AG09309 (cell line): ENCODE measurements at regions not wholly inside any gene's neighbourhood (a gene's known extent, or its start where the extent isn't known, plus 50 kb on each side); places are given as distances from the start of the nearest gene placed in this dataset.

ENCODE experiments used
- DNase-seq: peaks from one replicate; pipeline ENCODE4 v3.0.0-alpha.2; 2010; ENCODE audit warnings: low read depth
- H3K4me3 ChIP-seq: 2 replicates; pipeline ENCODE4 v1.5.1; 2011; ENCODE audit warnings: mild to moderate bottlenecking, low read depth, low read length, moderate library complexity; ENCODE audit not compliant: control insufficient read depth
- CTCF ChIP-seq: IDR thresholded peaks from 2 replicates; pipeline ENCODE4 v1.5.1; 2011; ENCODE audit warnings: mild to moderate bottlenecking, low read depth, low read length, inconsistent platforms; ENCODE audit not compliant: insufficient read depth, control insufficient read depth; ENCODE audit errors: missing control alignments

DNA sequence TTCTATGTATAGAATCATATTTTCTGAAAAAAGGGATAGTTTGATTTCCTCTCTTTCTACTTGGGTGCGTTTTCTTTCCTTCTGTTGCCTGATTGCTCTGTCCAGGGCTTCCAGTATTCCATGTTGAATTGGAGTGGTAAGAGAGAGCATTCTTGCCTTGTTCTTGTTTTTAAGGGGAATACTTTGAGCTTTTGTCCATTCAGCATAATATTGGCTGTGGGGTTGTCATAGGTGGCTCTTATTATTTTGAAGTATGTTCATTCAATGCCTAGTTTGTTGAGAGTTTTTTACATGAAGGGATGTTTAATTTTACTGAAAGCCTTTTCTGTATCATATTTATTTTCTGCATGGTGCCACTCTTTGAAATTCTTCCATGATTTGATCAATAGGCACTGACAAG lies 173.5 kb upstream of the IRS2 start:
- TF ChIP-seq CTCF = no peak
- H3K4me3 ChIP-seq = no peak overlapping the region

GRCh38 chr13:109957875-109958274 lies 171.5 kb upstream of the IRS2 start:
- no peak for TF ChIP-seq CTCF
- no peak overlapping the region for H3K4me3 ChIP-seq
- no peak for DNase-seq

More for the DNA sequence above, 173.5 kb upstream of the IRS2 start:
- DNase-seq = no peak

GRCh38 chr13:109955598-109955997 lies 169.2 kb upstream of the IRS2 start:
- no peak overlapping the region for H3K4me3 ChIP-seq
- no peak for DNase-seq
- TF ChIP-seq CTCF = no peak

- TF ChIP-seq CTCF = no peak
- DNase-seq = no peak
These were observed 168.1 kb upstream of the IRS2 start for GRCh38 chr13:109954441-109954840.

GRCh38 chr13:109951491-109951890 lies 165.1 kb upstream of the IRS2 start:
- no peak overlapping the region for H3K4me3 ChIP-seq
- no peak for TF ChIP-seq CTCF
- DNase-seq = no peak

More at GRCh38 chr13:109954441-109954840, 168.1 kb upstream of the IRS2 start:
- H3K4me3 ChIP-seq = no peak overlapping the region

GRCh38 chr13:109949397-109949796 lies 163.0 kb upstream of the IRS2 start:
- no peak for DNase-seq
- no peak for TF ChIP-seq CTCF
- no peak overlapping the region for H3K4me3 ChIP-seq

DNA sequence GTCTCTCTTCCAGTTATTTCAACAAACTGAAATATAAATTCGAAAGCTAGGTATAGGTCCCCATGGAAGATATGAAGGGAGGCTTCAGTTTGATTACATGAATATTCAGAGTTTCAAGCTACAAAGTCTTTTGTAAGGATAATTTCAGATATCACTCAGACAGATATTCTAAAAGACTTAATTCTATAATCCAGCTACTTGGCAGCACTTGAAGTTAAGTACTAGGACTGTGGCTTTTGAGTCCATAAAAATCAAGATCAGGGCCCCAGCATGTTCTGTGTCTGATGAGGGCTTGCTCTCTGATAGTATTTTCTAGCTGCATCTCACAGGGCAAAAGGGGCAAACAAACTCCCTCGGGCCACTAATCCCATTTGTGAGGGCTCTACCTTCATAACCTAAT lies 160.6 kb upstream of the IRS2 start:
- no peak for DNase-seq
- H3K4me3 ChIP-seq = no peak overlapping the region
- no peak for TF ChIP-seq CTCF
